ENCODE measurements at regions not wholly inside any gene's neighbourhood (a gene's known extent, or its start where the extent isn't known, plus 50 kb on each side); places are given as distances from the start of the nearest gene placed in this dataset.

DNA sequence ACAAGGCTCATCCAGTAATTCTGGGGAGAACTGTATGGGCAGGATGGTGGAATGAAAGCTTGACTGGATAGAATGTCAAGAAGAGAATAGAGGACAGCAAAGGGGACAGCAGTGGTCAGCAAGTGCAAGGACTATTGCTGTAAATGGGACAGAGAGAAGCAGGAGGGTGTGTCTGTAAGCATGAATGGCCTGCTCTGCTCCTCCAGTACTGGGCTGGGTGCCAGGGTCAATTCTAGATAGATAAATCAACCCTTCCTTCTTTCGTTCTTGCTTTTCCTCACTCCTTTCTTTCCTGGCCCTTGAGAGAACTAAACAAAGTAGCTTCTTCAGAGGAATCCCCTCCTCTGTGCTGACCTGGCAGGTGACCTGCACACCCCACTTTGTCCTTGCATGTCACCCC lies 1019.2 kb downstream of the BCL11B start:
- no peaks in the 10 kb centered on the region for H3K36me3 ChIP-seq (ENCODE audit: low read depth)
- no peaks in the 10 kb centered on the region for H3K79me2 ChIP-seq (ENCODE audit: insufficient read depth)
- no peak overlapping the region for H2AFZ ChIP-seq
- H3K27ac ChIP-seq = no peak overlapping the region
- H3K27me3 ChIP-seq (replicated peaks; ENCODE audit: insufficient read depth) = no peaks in the 10 kb centered on the region
- H3F3A ChIP-seq (ENCODE audit: insufficient read depth) = no peaks in the 10 kb centered on the region
- no peak overlapping the region for H3K4me3 ChIP-seq
- no peak for DNase-seq
- H4K20me1 ChIP-seq (ENCODE audit: insufficient read depth) = no peaks in the 10 kb centered on the region
- no peaks in the 10 kb centered on the region for H3K4me1 ChIP-seq (ENCODE audit: insufficient read depth)
- H3K9ac ChIP-seq = no peak overlapping the region
- H3K9me2 ChIP-seq (ENCODE audit: insufficient read depth) = no peaks in the 10 kb centered on the region
- in situ Hi-C loops (cut with MboI) = no loop called here
- no peaks in the 10 kb centered on the region for H3K9me3 ChIP-seq (ENCODE audit: low read depth)
- no peak overlapping the region for H3K4me2 ChIP-seq (ENCODE audit: unreplicated experiment)
- TF ChIP-seq EZH2 (IDR thresholded peaks at IDR 0.05; ENCODE audit: insufficient read depth, poor library complexity, severe bottlenecking) (no peak), EZH2phosphoT487 (IDR thresholded peaks at IDR 0.05; ENCODE audit: insufficient read depth, low read depth) (no peak)
- 6 to 13% methylated on average over 1 of the region's 1 CpG for WGBS, 2 experiments (ENCODE audit: low coverage in 1 of 2, low lambda C conversion rate in 2 of 2, missing lambda C conversion rate in 2 of 2)

DNA sequence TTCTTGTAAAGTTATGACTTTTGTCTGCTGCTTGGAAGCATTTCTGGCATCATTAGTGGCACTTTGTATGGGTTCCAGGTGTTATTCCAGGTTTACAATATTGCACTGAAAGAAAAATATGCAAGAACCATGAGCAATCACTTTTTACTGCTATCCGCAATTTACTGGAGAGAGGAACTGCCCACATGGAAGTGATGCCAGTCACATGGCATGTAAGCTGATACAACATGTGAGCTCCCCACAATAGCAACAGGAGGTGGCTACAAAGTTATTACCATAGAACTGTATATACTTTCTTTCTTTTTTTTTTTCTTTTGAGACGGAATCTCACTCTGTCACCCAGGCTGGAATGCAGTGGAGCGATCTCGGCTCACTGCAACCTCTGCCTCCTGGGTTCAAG lies 1012.1 kb downstream of the BCL11B start:
- no peak overlapping the region for H3K4me2 ChIP-seq (ENCODE audit: unreplicated experiment)
- no peak overlapping the region for H3K27ac ChIP-seq
- H3K4me1 ChIP-seq (ENCODE audit: insufficient read depth) = no peaks in the 10 kb centered on the region
- H3K9ac ChIP-seq = no peak overlapping the region
- no peak for DNase-seq
- H2AFZ ChIP-seq = no peak overlapping the region
- no peaks in the 10 kb centered on the region for H3K9me2 ChIP-seq (ENCODE audit: insufficient read depth)
- in situ Hi-C loops (cut with MboI) = no loop called here
- TF ChIP-seq EZH2phosphoT487 (IDR thresholded peaks at IDR 0.05; ENCODE audit: insufficient read depth, low read depth) (no peak), EZH2 (IDR thresholded peaks at IDR 0.05; ENCODE audit: insufficient read depth, poor library complexity, severe bottlenecking) (no peak)
- no peaks in the 10 kb centered on the region for H3K27me3 ChIP-seq (replicated peaks; ENCODE audit: insufficient read depth)
- H3K9me3 ChIP-seq (ENCODE audit: low read depth) = no peaks in the 10 kb centered on the region
- H3K36me3 ChIP-seq (ENCODE audit: low read depth) = no peaks in the 10 kb centered on the region
- no peaks in the 10 kb centered on the region for H3F3A ChIP-seq (ENCODE audit: insufficient read depth)
- H4K20me1 ChIP-seq (ENCODE audit: insufficient read depth) = no peaks in the 10 kb centered on the region
- H3K79me2 ChIP-seq (ENCODE audit: insufficient read depth) = no peaks in the 10 kb centered on the region
- WGBS, 2 experiments (ENCODE audit: low coverage in 1 of 2, low lambda C conversion rate in 2 of 2, missing lambda C conversion rate in 2 of 2) = 60 to 64% methylated on average over 4 of the region's 4 CpGs
- H3K4me3 ChIP-seq = no peak overlapping the region

DNA sequence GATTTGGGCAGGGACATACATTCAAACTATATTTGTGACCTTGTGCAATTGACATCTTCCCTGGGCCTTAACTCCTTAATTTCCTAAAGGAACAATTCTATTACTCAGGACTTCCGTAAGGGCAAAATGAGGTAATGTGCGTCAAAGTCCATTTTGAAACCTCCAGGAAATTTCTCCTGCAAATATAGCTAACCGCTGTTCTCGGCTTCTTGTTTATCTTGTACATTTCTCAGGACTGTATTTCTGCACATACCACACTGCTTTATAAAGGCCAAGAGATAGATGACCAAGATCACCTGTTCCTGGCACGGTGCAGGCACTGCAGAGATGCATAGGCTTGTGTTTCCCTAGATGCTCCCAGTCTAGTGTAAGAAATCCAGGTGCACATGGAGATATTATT lies 1009.4 kb downstream of the BCL11B start:
- no peaks in the 10 kb centered on the region for H3K27me3 ChIP-seq (replicated peaks; ENCODE audit: insufficient read depth)
- H3K4me3 ChIP-seq = no peak overlapping the region
- no peak overlapping the region for H3K27ac ChIP-seq
- H3K36me3 ChIP-seq (ENCODE audit: low read depth) = no peaks in the 10 kb centered on the region
- H3K9ac ChIP-seq = no peak overlapping the region
- TF ChIP-seq EZH2 (IDR thresholded peaks at IDR 0.05; ENCODE audit: insufficient read depth, poor library complexity, severe bottlenecking) = no peak
- no peak for TF ChIP-seq EZH2phosphoT487 (IDR thresholded peaks at IDR 0.05; ENCODE audit: insufficient read depth, low read depth)
- H2AFZ ChIP-seq = no peak overlapping the region
- no peak overlapping the region for H3K4me2 ChIP-seq (ENCODE audit: unreplicated experiment)
- 63 to 69% methylated on average over 5 of the region's 5 CpGs for WGBS, 2 experiments (ENCODE audit: low coverage in 1 of 2, low lambda C conversion rate in 2 of 2, missing lambda C conversion rate in 2 of 2)
- DNase-seq = no peak
- no peaks in the 10 kb centered on the region for H3K79me2 ChIP-seq (ENCODE audit: insufficient read depth)
- in situ Hi-C loops (cut with MboI) = no loop called here
- H3F3A ChIP-seq (ENCODE audit: insufficient read depth) = no peaks in the 10 kb centered on the region
- no peaks in the 10 kb centered on the region for H3K9me2 ChIP-seq (ENCODE audit: insufficient read depth)
- no peaks in the 10 kb centered on the region for H3K9me3 ChIP-seq (ENCODE audit: low read depth)
- H4K20me1 ChIP-seq (ENCODE audit: insufficient read depth) = no peaks in the 10 kb centered on the region
- no peaks in the 10 kb centered on the region for H3K4me1 ChIP-seq (ENCODE audit: insufficient read depth)

DNA sequence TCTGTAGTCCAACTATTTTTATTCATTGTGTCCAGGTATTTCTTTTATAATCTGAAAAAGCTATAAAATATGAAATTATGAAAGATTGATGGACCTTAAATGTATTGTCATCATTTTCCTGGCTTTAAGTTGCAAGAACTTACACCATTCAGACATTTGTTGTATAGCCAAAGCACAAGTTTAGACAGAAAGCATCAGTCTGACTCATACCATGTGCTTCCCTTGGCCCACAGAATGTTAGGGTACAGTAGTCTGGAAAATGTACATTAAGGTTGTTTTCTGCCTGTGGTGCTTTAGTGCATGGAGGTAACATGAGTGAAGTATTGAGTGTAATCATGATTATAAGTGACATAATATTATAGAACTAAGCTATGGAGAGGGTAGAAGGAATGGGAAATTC lies 1002.5 kb downstream of the BCL11B start:
- H3K79me2 ChIP-seq (ENCODE audit: insufficient read depth) = no peaks in the 10 kb centered on the region
- H3K4me1 ChIP-seq (ENCODE audit: insufficient read depth) = no peaks in the 10 kb centered on the region
- no peak for DNase-seq
- H3F3A ChIP-seq (ENCODE audit: insufficient read depth) = no peaks in the 10 kb centered on the region
- TF ChIP-seq EZH2 (IDR thresholded peaks at IDR 0.05; ENCODE audit: insufficient read depth, poor library complexity, severe bottlenecking) (no peak), EZH2phosphoT487 (IDR thresholded peaks at IDR 0.05; ENCODE audit: insufficient read depth, low read depth) (no peak)
- H3K27me3 ChIP-seq (replicated peaks; ENCODE audit: insufficient read depth) = no peaks in the 10 kb centered on the region
- no peak overlapping the region for H3K4me2 ChIP-seq (ENCODE audit: unreplicated experiment)
- no peak overlapping the region for H3K9ac ChIP-seq
- no peak overlapping the region for H2AFZ ChIP-seq
- no peak overlapping the region for H3K27ac ChIP-seq
- no peaks in the 10 kb centered on the region for H4K20me1 ChIP-seq (ENCODE audit: insufficient read depth)
- no peak overlapping the region for H3K4me3 ChIP-seq
- H3K9me2 ChIP-seq (ENCODE audit: insufficient read depth) = no peaks in the 10 kb centered on the region
- no peaks in the 10 kb centered on the region for H3K36me3 ChIP-seq (ENCODE audit: low read depth)
- in situ Hi-C loops (cut with MboI) = no loop called here
- H3K9me3 ChIP-seq (ENCODE audit: low read depth) = no peaks in the 10 kb centered on the region

DNA sequence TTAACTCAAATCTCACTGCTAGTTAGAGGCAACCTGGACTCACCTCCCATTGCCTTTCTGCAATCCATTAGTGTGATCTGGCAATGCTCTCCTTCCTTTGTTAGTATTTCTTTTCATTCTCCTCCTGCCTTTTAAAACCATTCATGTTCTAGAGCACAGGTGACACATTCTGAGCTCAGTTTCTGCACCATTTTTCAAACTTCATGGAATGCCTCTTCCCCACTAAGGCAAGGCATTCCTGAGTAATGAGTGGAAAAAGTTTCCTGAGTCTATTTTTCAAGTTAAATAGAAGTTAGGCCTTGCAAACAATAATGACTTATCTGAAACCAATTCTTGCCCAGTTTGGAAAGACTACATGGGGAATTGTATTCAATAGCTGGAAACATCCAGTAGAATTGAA lies 1001.8 kb downstream of the BCL11B start:
- no peak overlapping the region for H2AFZ ChIP-seq
- in situ Hi-C loops (cut with MboI) = no loop called here
- DNase-seq = no peak
- no peaks in the 10 kb centered on the region for H3F3A ChIP-seq (ENCODE audit: insufficient read depth)
- H4K20me1 ChIP-seq (ENCODE audit: insufficient read depth) = no peaks in the 10 kb centered on the region
- no peak for TF ChIP-seq EZH2 (IDR thresholded peaks at IDR 0.05; ENCODE audit: insufficient read depth, poor library complexity, severe bottlenecking)
- TF ChIP-seq EZH2phosphoT487 (IDR thresholded peaks at IDR 0.05; ENCODE audit: insufficient read depth, low read depth) = no peak
- no peaks in the 10 kb centered on the region for H3K4me1 ChIP-seq (ENCODE audit: insufficient read depth)
- H3K27ac ChIP-seq = no peak overlapping the region
- no peaks in the 10 kb centered on the region for H3K9me2 ChIP-seq (ENCODE audit: insufficient read depth)
- H3K9me3 ChIP-seq (ENCODE audit: low read depth) = no peaks in the 10 kb centered on the region
- H3K4me3 ChIP-seq = no peak overlapping the region
- no peak overlapping the region for H3K4me2 ChIP-seq (ENCODE audit: unreplicated experiment)
- H3K79me2 ChIP-seq (ENCODE audit: insufficient read depth) = no peaks in the 10 kb centered on the region
- no peak overlapping the region for H3K9ac ChIP-seq
- H3K36me3 ChIP-seq (ENCODE audit: low read depth) = no peaks in the 10 kb centered on the region
- H3K27me3 ChIP-seq (replicated peaks; ENCODE audit: insufficient read depth) = no peaks in the 10 kb centered on the region

All from GM23248 (cell line).